GM18520 (cell line): ENCODE measurements at regions not wholly inside any gene's neighbourhood (a gene's known extent, or its start where the extent isn't known, plus 50 kb on each side); places are given as distances from the start of the nearest gene placed in this dataset.

ENCODE experiments used
- ATAC-seq: cut with Tn5 transposase; IDR thresholded peaks from one replicate; pipeline ENCODE4 v1.9.1; 2021; ENCODE audit not compliant: unreplicated experiment

GRCh38 chr15:47990821-47991220 lies 130.0 kb upstream of the SLC24A5 start:
- no peak for ATAC-seq

- ATAC-seq = no peak
These were observed 129.4 kb upstream of the SLC24A5 start for GRCh38 chr15:47991357-47991756.

DNA sequence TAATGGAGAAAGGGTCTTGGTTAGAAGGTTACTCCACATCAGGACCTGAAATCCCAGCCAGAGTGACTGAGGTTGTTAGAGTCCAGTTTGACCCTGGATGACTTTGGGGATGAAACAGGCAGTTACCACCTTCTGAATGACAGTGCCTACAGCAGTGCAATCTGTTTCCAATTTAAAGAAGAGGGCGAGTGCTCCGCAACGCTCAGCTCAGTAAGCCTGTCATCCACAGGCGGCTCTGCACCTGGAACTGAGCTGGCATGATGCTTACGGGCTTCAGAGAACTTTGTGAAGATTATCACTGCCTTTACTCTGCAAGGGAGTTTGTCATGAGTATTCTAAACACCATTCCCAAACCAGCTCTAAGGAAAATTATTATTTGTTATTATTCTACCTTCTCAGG lies 127.7 kb upstream of the SLC24A5 start:
- no peak for ATAC-seq

- ATAC-seq = no peak
These were observed 123.4 kb upstream of the SLC24A5 start for GRCh38 chr15:47997195-47998080.

GRCh38 chr15:47998619-47999019 lies 122.2 kb upstream of the SLC24A5 start:
- ATAC-seq = no peak

DNA sequence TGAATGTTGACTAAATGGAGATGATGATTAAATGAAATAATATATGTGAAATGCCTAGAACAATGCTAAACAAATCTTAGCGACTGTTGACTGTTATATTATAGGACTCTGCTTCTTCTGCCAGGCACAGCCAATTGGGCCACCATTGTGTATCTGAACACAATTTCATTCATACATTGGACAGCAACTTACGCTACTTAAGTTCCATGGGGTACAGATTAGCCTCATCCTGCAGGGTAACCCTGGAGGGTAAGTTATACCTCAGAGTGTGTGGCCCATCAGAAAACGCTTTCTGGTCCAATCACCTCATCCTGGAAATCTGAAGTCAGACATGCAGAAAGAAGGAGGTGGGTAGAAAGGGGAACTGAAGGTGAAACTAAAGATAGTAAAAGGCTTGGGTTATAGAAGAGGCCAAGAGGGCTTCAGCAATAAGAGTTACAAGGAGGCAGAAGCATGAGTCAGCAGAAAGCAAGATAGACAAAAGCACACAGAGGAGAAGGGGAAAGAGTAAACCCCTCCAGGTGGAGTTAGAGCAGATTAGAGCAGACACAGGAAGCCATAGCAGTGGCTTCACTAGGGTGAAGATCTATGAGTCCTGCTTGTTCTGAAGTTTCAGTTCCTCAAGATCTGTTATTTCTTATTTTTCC lies 119.3 kb upstream of the SLC24A5 start:
- ATAC-seq = peak; percentile 79

DNA sequence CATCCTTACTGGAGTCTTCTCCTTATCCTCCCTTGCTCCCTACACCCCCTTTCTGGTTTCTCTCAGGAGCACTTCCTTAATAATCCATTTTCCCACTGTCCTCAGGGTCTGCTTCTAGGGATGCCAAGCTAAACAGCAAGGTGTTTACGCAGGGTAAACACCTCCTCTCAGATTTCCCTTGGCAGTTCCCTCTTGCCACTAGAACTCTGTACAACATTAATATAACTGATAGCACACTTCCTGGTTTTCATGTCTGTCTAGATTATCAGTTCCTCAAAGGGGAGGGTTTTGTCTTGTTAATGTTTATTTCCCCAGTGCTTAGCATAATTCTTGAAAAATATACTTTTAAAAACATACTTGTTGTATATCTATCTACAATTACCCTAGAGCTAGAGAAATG lies 118.0 kb upstream of the SLC24A5 start:
- ATAC-seq = no peak

GRCh38 chr15:48003441-48003840 lies 117.3 kb upstream of the SLC24A5 start:
- no peak for ATAC-seq

GRCh38 chr15:48005077-48005476 lies 115.7 kb upstream of the SLC24A5 start:
- ATAC-seq = no peak

DNA sequence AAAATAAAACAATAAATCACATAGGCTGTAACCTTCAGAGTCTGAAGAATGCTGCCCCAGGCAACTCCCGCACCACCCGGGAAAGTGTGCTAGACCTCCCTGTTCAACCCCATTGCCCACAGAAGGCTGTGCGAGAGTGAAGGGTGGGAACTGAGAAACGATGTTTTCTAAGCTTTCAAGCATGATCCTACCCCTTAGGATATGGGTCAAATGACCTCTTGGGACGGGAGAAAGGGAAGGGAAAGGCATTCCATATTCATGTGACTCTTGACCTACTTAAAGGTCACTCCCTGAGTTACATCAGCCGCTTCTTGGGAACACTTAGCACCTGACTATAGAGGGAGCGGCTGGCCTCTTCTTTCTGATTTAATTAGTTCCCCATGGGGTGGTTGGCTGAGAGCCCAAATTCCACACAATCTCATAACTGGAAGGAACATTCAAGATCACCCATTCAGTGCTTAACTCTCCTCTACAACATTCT lies 114.7 kb upstream of the SLC24A5 start:
- no peak for ATAC-seq

GRCh38 chr15:48010316-48010715 lies 110.5 kb upstream of the SLC24A5 start:
- no peak for ATAC-seq

DNA sequence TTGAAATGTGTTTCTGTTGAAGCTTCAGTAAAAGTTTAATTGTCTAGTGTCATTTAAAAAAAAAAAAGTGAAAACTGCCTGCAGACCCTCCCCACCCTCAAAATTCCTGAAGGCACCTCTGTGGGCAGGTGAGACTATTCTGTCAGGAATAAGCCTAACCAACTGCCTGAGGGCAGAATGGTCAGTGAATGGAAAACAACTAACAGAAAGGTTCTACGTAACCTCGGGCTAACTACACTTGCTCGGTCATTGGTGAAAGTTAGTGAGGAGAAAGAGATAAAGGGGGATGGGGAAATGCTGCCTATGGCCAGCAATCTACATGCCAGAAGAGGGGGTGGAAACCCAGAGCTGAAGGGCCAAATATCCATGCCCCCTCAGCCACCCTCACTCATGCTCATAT lies 108.6 kb upstream of the SLC24A5 start:
- ATAC-seq = no peak

- no peak for ATAC-seq
These were observed 103.9 kb upstream of the SLC24A5 start for GRCh38 chr15:48016865-48017264.

DNA sequence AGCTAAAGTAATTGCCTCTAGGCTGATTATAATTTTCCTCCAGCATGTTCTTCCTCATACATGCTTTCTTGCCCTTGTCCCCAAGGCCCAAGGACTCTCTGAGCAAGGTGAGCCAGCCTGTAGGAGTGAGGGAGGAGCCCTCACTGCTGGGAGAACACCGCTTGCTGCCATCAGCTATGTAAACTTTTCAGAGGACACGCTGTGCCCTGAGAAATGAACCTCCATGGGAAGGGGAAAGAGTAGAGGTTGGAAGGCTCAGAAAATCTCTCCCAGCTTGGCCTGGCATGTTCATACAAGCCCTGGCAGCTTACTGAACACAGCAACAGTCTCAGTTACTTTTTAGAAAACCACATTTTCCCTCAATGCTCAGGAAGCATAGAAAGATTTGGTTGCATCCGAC lies 103.0 kb upstream of the SLC24A5 start:
- no peak for ATAC-seq

DNA sequence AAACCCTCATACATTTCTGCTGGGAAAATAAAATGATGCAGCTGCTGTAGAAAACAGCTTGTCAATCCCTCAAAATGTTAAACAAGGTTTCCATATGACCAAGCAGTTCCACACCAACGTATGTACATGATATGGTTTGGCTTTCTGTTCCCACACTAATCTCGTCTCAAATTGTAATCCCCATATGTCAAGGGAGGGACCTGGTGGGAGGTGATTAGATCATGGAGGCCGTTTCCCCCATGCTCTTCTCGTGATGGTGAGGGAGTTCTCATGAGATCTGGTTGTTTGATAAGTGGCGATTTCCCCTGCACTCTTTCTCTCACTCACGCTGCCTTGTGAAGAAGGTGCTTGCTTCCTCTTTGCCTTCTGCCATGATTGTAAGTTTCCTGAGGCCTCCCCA lies 100.6 kb upstream of the SLC24A5 start:
- no peak for ATAC-seq

- no peak for ATAC-seq
These were observed 99.3 kb upstream of the SLC24A5 start for GRCh38 chr15:48021336-48022086.

DNA sequence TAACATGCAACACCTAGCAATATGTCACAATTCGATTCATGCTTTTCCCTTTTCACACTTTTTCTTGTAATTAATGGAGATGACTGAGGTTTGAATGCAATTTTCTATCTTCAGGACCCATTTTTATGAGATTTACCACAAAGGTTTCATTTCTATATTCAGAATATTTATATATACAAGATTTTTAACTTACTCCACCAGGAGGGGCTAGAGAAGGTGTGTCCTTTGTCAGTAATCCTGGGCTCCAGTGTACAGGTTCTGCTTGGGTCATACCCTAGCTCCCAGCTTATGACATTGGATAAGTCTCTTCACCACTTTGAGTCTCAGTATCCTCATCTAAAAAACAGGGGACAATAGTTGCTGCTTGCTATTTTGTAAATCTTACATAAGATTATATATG lies 95.7 kb upstream of the SLC24A5 start:
- ATAC-seq = no peak

DNA sequence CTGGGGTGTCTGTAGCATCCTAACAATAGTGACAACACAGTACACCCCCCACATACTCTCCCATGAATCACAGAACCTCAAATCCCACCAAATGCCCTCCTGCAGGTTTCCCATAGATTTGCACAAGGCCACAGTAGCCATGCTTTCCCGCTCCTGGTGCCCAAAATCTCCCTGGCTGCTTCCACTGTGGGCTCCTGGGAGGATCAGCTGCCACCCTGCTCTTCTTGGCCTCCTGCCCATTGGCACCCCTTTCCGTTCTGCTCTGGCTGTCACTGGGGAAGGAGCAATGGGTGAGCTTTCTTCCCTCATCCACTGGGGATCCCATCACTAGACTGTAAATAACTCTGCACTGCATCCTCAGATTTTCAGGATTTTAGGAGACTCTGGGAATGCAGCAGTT lies 92.1 kb upstream of the SLC24A5 start:
- no peak for ATAC-seq

DNA sequence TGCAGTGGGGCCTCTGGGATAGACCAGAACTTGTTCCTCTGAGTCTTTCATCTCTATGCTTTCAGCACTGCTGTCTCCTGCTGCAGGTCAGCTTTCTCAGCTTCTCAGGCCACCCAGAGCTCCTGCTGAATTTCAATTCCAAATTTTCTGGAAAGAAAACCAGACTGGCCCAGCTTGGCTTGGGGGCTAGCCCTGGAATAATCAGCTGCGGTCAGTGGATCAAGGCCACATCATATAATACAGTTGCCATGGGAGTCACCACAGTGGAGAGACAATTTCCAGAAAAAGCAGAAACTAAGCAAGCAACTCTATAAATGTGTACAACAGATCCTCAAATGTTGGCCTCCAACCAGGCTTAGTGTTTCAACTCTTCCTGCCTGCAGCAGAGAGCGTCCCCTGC lies 91.1 kb upstream of the SLC24A5 start:
- ATAC-seq = no peak

- ATAC-seq = no peak
These were observed 89.3 kb upstream of the SLC24A5 start for GRCh38 chr15:48031466-48031865.

DNA sequence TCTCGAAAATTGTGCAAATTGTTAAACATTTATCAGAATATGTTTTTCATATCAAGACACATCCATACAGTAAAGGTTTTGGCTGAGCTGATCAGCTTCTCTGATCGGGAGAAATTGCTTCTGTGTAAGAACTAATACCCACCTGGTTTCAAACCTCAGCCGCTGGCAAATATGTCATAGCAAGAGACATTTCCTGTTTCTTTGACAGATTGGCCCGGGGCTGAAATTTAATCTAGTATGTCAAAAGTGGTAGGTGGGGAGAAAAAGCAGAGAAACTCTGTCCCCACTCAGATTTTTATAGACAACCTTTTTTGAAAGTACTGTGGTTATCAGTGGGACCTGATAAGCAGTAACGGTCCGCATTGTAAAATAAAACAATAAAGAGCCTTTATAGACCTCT lies 88.8 kb upstream of the SLC24A5 start:
- ATAC-seq = no peak

DNA sequence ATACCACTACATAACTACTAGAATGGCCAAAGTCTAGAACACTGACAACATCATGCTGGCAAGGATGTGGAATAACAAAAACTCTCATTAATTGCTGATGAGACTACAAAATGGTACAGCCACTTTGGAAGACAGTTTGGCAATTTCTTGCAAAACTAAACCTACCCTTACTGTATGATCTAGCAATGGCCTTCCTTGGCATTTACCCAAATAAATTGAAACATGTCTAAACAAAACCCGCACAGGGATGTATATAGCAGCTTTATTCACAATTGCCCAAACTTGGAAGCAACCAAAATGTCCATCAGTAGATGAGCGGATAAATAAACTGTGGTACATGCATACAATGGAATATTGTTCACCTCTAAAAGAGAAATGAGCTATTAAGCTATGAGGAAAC lies 87.9 kb upstream of the SLC24A5 start:
- no peak for ATAC-seq
